NB4 (cell line): ENCODE measurements at regions not wholly inside any gene's neighbourhood (a gene's known extent, or its start where the extent isn't known, plus 50 kb on each side); places are given as distances from the start of the nearest gene placed in this dataset.

Source experiments
- CTCF ChIP-seq: IDR thresholded peaks from one replicate; pipeline ENCODE4 v1.5.1; 2012; ENCODE audit warnings: low read depth, low read length
- MYC ChIP-seq: IDR thresholded peaks from 2 replicates; pipeline ENCODE4 v1.6.1; 2011; ENCODE audit warnings: low read depth, low read length
- POLR2A ChIP-seq: IDR thresholded peaks from 2 replicates; pipeline ENCODE4 v1.6.1; 2011; ENCODE audit warnings: mild to moderate bottlenecking; ENCODE audit not compliant: insufficient read length; ENCODE audit errors: extremely low read depth

DNA sequence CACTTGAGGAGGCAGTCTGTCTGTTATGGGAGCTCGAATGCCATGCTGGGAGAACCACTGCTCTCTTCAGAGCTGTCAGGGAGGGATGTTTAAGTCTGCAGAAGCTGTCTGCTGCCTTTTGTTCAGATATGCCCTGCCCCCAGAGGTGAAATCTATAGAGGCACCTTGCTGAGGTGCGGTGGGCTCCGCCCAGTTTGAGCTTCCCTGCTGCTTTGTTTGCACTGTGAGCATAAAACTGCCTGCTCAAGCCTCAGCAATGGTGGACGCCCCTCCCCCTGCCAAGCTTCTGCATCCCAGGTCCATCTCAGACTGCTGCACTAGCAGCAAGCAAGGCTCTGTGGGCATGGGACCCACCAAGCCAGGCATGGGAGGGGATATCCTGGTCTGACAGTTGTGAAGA is 247.5 kb downstream of the LMX1A start:
- TF ChIP-seq CTCF: no peak
- no peak for TF ChIP-seq POLR2A
- no peak for TF ChIP-seq MYC
